Bronchial epithelial cell (primary cell): ENCODE measurements at regions not wholly inside any gene's neighbourhood (a gene's known extent, or its start where the extent isn't known, plus 50 kb on each side); places are given as distances from the start of the nearest gene placed in this dataset.
A peak's percentile ranks its signal among the peaks of the same experiment; 100 is the strongest.

Experiments
- DNase-seq: peaks from one replicate; pipeline ENCODE4 v3.0.0-alpha.2; 2010; ENCODE audit warnings: low read depth
- FAIRE-seq: peaks from 2 replicates; lab custom pipeline; 2011; peaks lifted over from hg19 to GRCh38; lab: Jason Lieb, UNC
- H3K27me3 ChIP-seq: 2 replicates; pipeline ENCODE4 v1.5.1; 2011; ENCODE audit warnings: low read length; ENCODE audit not compliant: control insufficient read depth, insufficient read depth
- H3K36me3 ChIP-seq: 2 replicates; pipeline ENCODE4 v1.5.1; 2011; ENCODE audit warnings: low read length; ENCODE audit not compliant: control insufficient read depth, insufficient read depth
- H3K4me3 ChIP-seq: 2 replicates; pipeline ENCODE4 v1.5.1; 2011; ENCODE audit warnings: mild to moderate bottlenecking, low read depth, low read length, control low read depth
- CTCF ChIP-seq: IDR thresholded peaks from 2 replicates; pipeline ENCODE4 v1.5.1; 2011; ENCODE audit warnings: mild to moderate bottlenecking, moderate library complexity, low read length, control low read depth, inconsistent platforms; ENCODE audit not compliant: insufficient read depth, severe bottlenecking

- no peak for TF ChIP-seq CTCF
- Histone ChIP-seq H3K4me3 (no peak overlapping the region), H3K36me3 (no peaks in the 10 kb centered on the region), H3K27me3 (no peaks in the 10 kb centered on the region)
- FAIRE-seq (no peak), DNase-seq (no peak)
Observed at GRCh38 chr20:40181676-40182075, 507.4 kb downstream of the MAFB start.

GRCh38 chr20:40176098-40176841 is 512.8 kb downstream of the MAFB start:
- no peaks in the 10 kb centered on the region for H3K27me3 ChIP-seq
- H3K4me3 ChIP-seq: no peak overlapping the region
- no peak for FAIRE-seq
- H3K36me3 ChIP-seq: no peaks in the 10 kb centered on the region
- DNase-seq: peak; percentile 92
- TF ChIP-seq CTCF: no peak

- no peak for TF ChIP-seq CTCF
- DNase-seq: no peak
- H3K4me3 ChIP-seq: no peak overlapping the region
- no peaks in the 10 kb centered on the region for H3K36me3 ChIP-seq
- no peak for FAIRE-seq
- no peaks in the 10 kb centered on the region for H3K27me3 ChIP-seq
Observed at GRCh38 chr20:40175296-40175695, 513.7 kb downstream of the MAFB start.

- FAIRE-seq (no peak), DNase-seq (no peak)
- Histone ChIP-seq H3K36me3 (no peaks in the 10 kb centered on the region), H3K4me3 (no peak overlapping the region), H3K27me3 (no peaks in the 10 kb centered on the region)
- no peak for TF ChIP-seq CTCF
Observed at GRCh38 chr20:40173872-40174271, 515.2 kb downstream of the MAFB start.

- FAIRE-seq (no peak), DNase-seq (no peak)
- TF ChIP-seq CTCF: no peak
- peaks cover 2% of the 10 kb centered on the region for H3K27me3 ChIP-seq
- H3K4me3 ChIP-seq: no peak overlapping the region
- H3K36me3 ChIP-seq: no peaks in the 10 kb centered on the region
Observed at GRCh38 chr20:40168981-40169620, 519.9 kb downstream of the MAFB start.
